ENCODE measurements at regions not wholly inside any gene's neighbourhood (a gene's known extent, or its start where the extent isn't known, plus 50 kb on each side); places are given as distances from the start of the nearest gene placed in this dataset.
A peak's percentile ranks its signal among the peaks of the same experiment; 100 is the strongest.
"Not testable (repeated sequence)": the region's sequence is repeated elsewhere in the genome, so short reads cannot be mapped to it uniquely, and the experiment has no call there.

- DNase-seq = no peak
Measured at GRCh38 chrX:129161108-129161507, 362.2 kb downstream of the SMARCA1 start.

- no peak for DNase-seq
Measured at GRCh38 chrX:129158505-129158904, 364.8 kb downstream of the SMARCA1 start.

- DNase-seq = no peak
Measured at GRCh38 chrX:129145840-129146272, 377.4 kb downstream of the SMARCA1 start.

- peak; percentile 37 for DNase-seq
Measured at GRCh38 chrX:129145385-129145784, 377.9 kb downstream of the SMARCA1 start.

- no peak for DNase-seq
Measured at GRCh38 chrX:129144172-129145038, 378.9 kb downstream of the SMARCA1 start.

- DNase-seq = peak; percentile 78
Measured at GRCh38 chrX:129139837-129140598, 383.3 kb downstream of the SMARCA1 start.

- DNase-seq = no peak
Measured at GRCh38 chrX:129125122-129125914, 398.0 kb downstream of the SMARCA1 start.

- DNase-seq = no peak
Measured at GRCh38 chrX:129123795-129124194, 399.5 kb downstream of the SMARCA1 start.

GRCh38 chrX:129116676-129117470 lies 406.4 kb downstream of the SMARCA1 start:
- no peak for DNase-seq

GRCh38 chrX:129115935-129116334 lies 407.4 kb downstream of the SMARCA1 start:
- DNase-seq = no peak

- DNase-seq = peak; percentile 42
Measured at GRCh38 chrX:129115104-129115503, 408.2 kb downstream of the SMARCA1 start.

- no peak for DNase-seq
Measured at GRCh38 chrX:129111081-129111798, 412.1 kb downstream of the SMARCA1 start.

- DNase-seq = peak; percentile 95
Measured at GRCh38 chrX:129108936-129109335, 414.4 kb downstream of the SMARCA1 start.

GRCh38 chrX:129099207-129099606 lies 424.1 kb downstream of the SMARCA1 start:
- DNase-seq = no peak

GRCh38 chrX:129097668-129098067 lies 425.6 kb downstream of the SMARCA1 start:
- DNase-seq = no peak

GRCh38 chrX:129093706-129094105 lies 429.6 kb downstream of the SMARCA1 start:
- DNase-seq = no peak

GRCh38 chrX:129092757-129093156 lies 430.5 kb downstream of the SMARCA1 start:
- no peak for DNase-seq

- DNase-seq = no peak
Measured at GRCh38 chrX:129092242-129092641, 431.0 kb downstream of the SMARCA1 start.

GRCh38 chrX:129091097-129091496 lies 432.2 kb downstream of the SMARCA1 start:
- DNase-seq = peak; percentile 84

GRCh38 chrX:129086802-129087201 lies 436.5 kb downstream of the SMARCA1 start:
- DNase-seq = no peak

- DNase-seq = not testable (repeated sequence)
Measured at GRCh38 chrX:129084291-129084690, 439.0 kb downstream of the SMARCA1 start.
